Effector CD8-positive, alpha-beta T cell (primary cell): ENCODE measurements at regions not wholly inside any gene's neighbourhood (a gene's known extent, or its start where the extent isn't known, plus 50 kb on each side); places are given as distances from the start of the nearest gene placed in this dataset.

Experiments
- DNase-seq: peaks from one replicate; lab custom pipeline; 2025; lab: John Stamatoyannopoulos, UW

GRCh38 chr22:49259839-49260615 lies 567.6 kb downstream of the BRD1 start:
- no peak for DNase-seq

GRCh38 chr22:49258107-49259010 lies 569.3 kb downstream of the BRD1 start:
- no peak for DNase-seq

- DNase-seq: no peak
Observed at GRCh38 chr22:49257551-49257961, 570.1 kb downstream of the BRD1 start.

GRCh38 chr22:49255741-49256318 lies 571.8 kb downstream of the BRD1 start:
- DNase-seq: no peak

GRCh38 chr22:49255154-49255553 lies 572.5 kb downstream of the BRD1 start:
- DNase-seq: no peak

GRCh38 chr22:49253656-49254055 lies 574.0 kb downstream of the BRD1 start:
- DNase-seq: no peak

GRCh38 chr22:49251371-49251770 lies 576.3 kb downstream of the BRD1 start:
- DNase-seq: no peak

- no peak for DNase-seq
Observed at GRCh38 chr22:49247194-49247924, 580.3 kb downstream of the BRD1 start.

- no peak for DNase-seq
Observed at GRCh38 chr22:49244466-49245420, 582.9 kb downstream of the BRD1 start.

- no peak for DNase-seq
Observed at GRCh38 chr22:49243965-49244364, 583.7 kb downstream of the BRD1 start.

- no peak for DNase-seq
Observed at GRCh38 chr22:49243335-49243734, 584.3 kb downstream of the BRD1 start.

GRCh38 chr22:49242480-49242879 lies 585.2 kb downstream of the BRD1 start:
- no peak for DNase-seq

GRCh38 chr22:49241174-49241851 lies 586.4 kb downstream of the BRD1 start:
- no peak for DNase-seq

GRCh38 chr22:49240472-49240871 lies 587.2 kb downstream of the BRD1 start:
- DNase-seq: no peak

GRCh38 chr22:49240016-49240380 lies 587.7 kb downstream of the BRD1 start:
- no peak for DNase-seq

GRCh38 chr22:49239264-49240015 lies 588.2 kb downstream of the BRD1 start:
- no peak for DNase-seq

GRCh38 chr22:49238181-49239141 lies 589.2 kb downstream of the BRD1 start:
- no peak for DNase-seq

GRCh38 chr22:49237703-49238102 lies 590.0 kb downstream of the BRD1 start:
- no peak for DNase-seq
